Caco-2 (cell line): ENCODE measurements at regions not wholly inside any gene's neighbourhood (a gene's known extent, or its start where the extent isn't known, plus 50 kb on each side); places are given as distances from the start of the nearest gene placed in this dataset.

ENCODE experiments used
- BruUV-seq: library from RNA; stranded (reverse); fragments of 400-500 nt; replicated peaks from 2 replicates; lab custom pipeline; 2021; lab: Mats Ljungman, UMichigan
- CTCF ChIA-PET: fragments of 300-600 bp; sonication (Branson Sonifier 250); formaldehyde crosslinking; loops from one replicate; lab custom pipeline; 2022; ENCODE audit warnings: antibody characterized with exemption; lab: Charles Lee
- POLR2A ChIA-PET: fragments of 300-600 bp; sonication (Branson Sonifier 250); formaldehyde crosslinking; loops from one replicate; lab custom pipeline; 2022; ENCODE audit warnings: antibody characterized with exemption; lab: Charles Lee
- DNase-seq, 2 experiments: peaks; one replicate each; pipeline versions ENCODE4 v3.0.0 to v3.0.0-alpha.2; 2020 to 2022
- H3K27me3 ChIP-seq: replicated peaks from 2 replicates; pipeline ENCODE4 v1.6.0; 2011; ENCODE audit warnings: low read length; ENCODE audit not compliant: control insufficient read depth, insufficient read depth
- H3K36me3 ChIP-seq: 2 replicates; pipeline ENCODE4 v1.5.1; 2011; ENCODE audit warnings: low read length; ENCODE audit not compliant: control insufficient read depth, insufficient read depth
- H3K4me1 ChIP-seq: fragments of 250-450 bp; sonication (Bioruptor Pico); 2 replicates; pipeline ENCODE4 v1.5.1; 2020; ENCODE audit warnings: mild to moderate bottlenecking
- H3K4me3 ChIP-seq: 2 replicates; pipeline ENCODE4 v1.5.1; 2011; ENCODE audit warnings: low read depth, mild to moderate bottlenecking, control low read depth, low read length
- H3K9me3 ChIP-seq: fragments of 250-450 bp; sonication (Bioruptor Pico); 2 replicates; pipeline ENCODE4 v1.5.1; 2020; ENCODE audit warnings: mild to moderate bottlenecking, moderate library complexity
- H3K27ac Mint-ChIP-seq: one replicate; pipeline ENCODE4 v1.8.0; 2022; ENCODE audit warnings: mixed read lengths; ENCODE audit not compliant: unreplicated experiment
- H3K27me3 Mint-ChIP-seq: one replicate; pipeline ENCODE4 v1.8.0; 2022; ENCODE audit warnings: mixed read lengths; ENCODE audit not compliant: insufficient read depth, unreplicated experiment
- H3K36me3 Mint-ChIP-seq: one replicate; pipeline ENCODE4 v1.8.0; 2022; ENCODE audit warnings: mild to moderate bottlenecking, mixed read lengths; ENCODE audit not compliant: insufficient read depth, unreplicated experiment
- H3K4me1 Mint-ChIP-seq: one replicate; pipeline ENCODE4 v1.8.0; 2022; ENCODE audit warnings: low read depth, mixed read lengths; ENCODE audit not compliant: unreplicated experiment
- H3K4me3 Mint-ChIP-seq: one replicate; pipeline ENCODE4 v1.8.0; 2022; ENCODE audit warnings: mild to moderate bottlenecking, moderate library complexity, mixed read lengths; ENCODE audit not compliant: unreplicated experiment
- H3K9me3 Mint-ChIP-seq: one replicate; pipeline ENCODE4 v1.8.0; 2022; ENCODE audit warnings: mixed read lengths; ENCODE audit not compliant: unreplicated experiment
- CTCF ChIP-seq, 2 experiments: fragments of 200-600 bp in 1 of 2; IDR thresholded peaks; 1 replicate in 1 of 2; 2 replicates in 1 of 2; pipeline versions ENCODE4 v1.5.1 to v1.8.0; 2011 to 2022; ENCODE audit warnings: antibody characterized with exemption in 1 of 2, control low read depth in 1 of 2, inconsistent platforms in 1 of 2, low read depth in 1 of 2, low read length in 1 of 2, mild to moderate bottlenecking in 1 of 2, moderate library complexity in 1 of 2; ENCODE audit not compliant: insufficient read depth in 1 of 2, severe bottlenecking in 1 of 2, unreplicated experiment in 1 of 2
- intact Hi-C: fragments of 100-400 bp; cut with micrococcal nuclease; formaldehyde crosslinking; loops from one replicate; pipeline ENCODE4 v1.10.0; 2022; ENCODE audit not compliant: unreplicated experiment

GRCh38 chr1:25018943-25019336, 88.9 kb upstream of the RUNX3 start:
- Mint-ChIP-seq H3K4me3 (no peak overlapping the region), H3K27me3 (no peaks in the 10 kb centered on the region), H3K27ac (no peak overlapping the region), H3K9me3 (no peaks in the 10 kb centered on the region), H3K36me3 (no peaks in the 10 kb centered on the region), H3K4me1 (no peaks in the 10 kb centered on the region)
- no peaks in the 10 kb centered on the region for H3K27me3 ChIP-seq
- H3K4me1 ChIP-seq: no peaks in the 10 kb centered on the region
- ChIA-PET POLR2A (no interaction called here), CTCF (no interaction called here)
- H3K4me3 ChIP-seq: no peak overlapping the region
- H3K9me3 ChIP-seq: no peaks in the 10 kb centered on the region
- TF ChIP-seq CTCF (IDR thresholded peaks at IDR 0.05; ENCODE audit: insufficient read depth in 1 of 2, low read depth in 1 of 2, low read length in 1 of 2, severe bottlenecking in 1 of 2, unreplicated experiment in 1 of 2): no peak
- intact Hi-C loops: no loop called here
- no peak for DNase-seq
- BruUV-seq: no TSS peak
- H3K36me3 ChIP-seq: no peaks in the 10 kb centered on the region

DNA sequence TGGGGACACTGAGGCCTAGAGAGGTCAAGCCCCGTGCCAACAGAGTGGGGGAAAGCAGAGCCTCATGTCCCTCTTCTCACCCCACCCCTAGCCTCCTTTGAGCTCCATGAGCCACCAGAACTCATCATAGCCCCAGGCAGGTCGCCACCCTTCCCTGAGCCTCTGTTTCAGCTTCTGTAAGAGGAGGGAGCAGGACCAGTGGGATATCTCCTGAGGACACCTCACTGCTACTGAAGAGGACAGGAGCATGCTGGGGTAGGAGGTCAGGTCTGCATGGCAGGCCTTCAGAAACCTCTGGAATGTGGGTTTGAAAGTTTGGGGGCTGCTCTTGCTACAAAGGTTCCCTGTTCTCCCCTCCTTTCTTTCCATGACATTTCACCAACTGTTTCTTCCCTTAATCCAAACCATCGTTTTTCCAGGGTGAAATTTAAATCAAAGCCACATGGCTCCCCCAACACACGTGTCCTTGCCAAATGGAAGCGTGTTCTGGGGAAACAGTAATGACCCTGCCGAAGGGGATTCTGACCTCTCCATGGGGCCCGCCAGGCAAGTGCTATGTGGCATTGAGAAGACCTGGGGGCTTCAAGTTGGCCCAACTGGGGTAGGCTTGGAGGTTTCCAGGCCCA, 88.1 kb upstream of the RUNX3 start:
- intact Hi-C loops: no loop called here
- Histone ChIP-seq H3K9me3 (no peaks in the 10 kb centered on the region), H3K4me3 (no peak overlapping the region), H3K27me3 (no peaks in the 10 kb centered on the region), H3K36me3 (no peaks in the 10 kb centered on the region), H3K4me1 (no peaks in the 10 kb centered on the region)
- ChIA-PET CTCF (no interaction called here), POLR2A (no interaction called here)
- Mint-ChIP-seq H3K4me1 (no peaks in the 10 kb centered on the region), H3K36me3 (no peaks in the 10 kb centered on the region), H3K27ac (no peak overlapping the region), H3K27me3 (no peaks in the 10 kb centered on the region), H3K9me3 (no peaks in the 10 kb centered on the region), H3K4me3 (no peak overlapping the region)
- no peak for TF ChIP-seq CTCF (IDR thresholded peaks at IDR 0.05; ENCODE audit: insufficient read depth in 1 of 2, low read depth in 1 of 2, low read length in 1 of 2, severe bottlenecking in 1 of 2, unreplicated experiment in 1 of 2)
- no TSS peak for BruUV-seq
- no peak for DNase-seq

DNA sequence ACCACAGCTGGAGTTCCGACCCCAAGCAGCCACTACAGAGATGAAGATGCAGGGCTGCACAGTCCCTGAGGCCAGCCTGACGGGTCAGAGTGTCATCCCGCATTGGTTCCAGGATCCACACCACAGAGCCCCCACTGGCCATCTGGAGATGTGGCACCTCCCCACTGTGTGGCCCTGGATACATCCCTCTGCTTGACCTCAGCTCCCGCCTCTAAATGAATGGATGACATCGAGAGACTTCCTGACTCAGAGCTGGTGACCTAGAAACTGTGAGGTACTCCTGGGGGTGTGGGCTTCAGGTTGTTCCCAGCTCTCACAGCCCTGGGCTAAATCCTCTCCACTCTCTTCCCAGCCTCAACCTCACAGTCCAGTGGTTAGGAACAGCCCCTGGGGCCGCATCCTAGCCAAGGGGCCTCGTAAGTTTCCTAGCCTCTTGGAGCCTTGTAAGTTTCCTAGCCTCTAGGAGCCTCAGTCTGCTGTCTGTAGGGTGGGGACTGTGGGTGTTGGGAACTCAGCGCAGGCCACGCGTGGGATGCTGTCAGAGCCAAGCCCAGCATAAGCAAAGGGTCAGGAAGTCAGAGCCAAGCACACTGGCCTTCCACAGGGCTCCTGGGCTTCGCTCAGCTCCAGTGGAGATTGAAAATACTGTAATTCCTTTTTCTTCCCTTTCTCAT, 87.5 kb upstream of the RUNX3 start:
- H3K9me3 ChIP-seq: no peaks in the 10 kb centered on the region
- intact Hi-C loops: no loop called here
- peak in 1 of 2 experiments; percentile 24 for DNase-seq
- H3K4me1 ChIP-seq: no peaks in the 10 kb centered on the region
- ChIA-PET POLR2A (no interaction called here), CTCF (no interaction called here)
- Mint-ChIP-seq H3K36me3 (no peaks in the 10 kb centered on the region), H3K4me1 (no peaks in the 10 kb centered on the region), H3K9me3 (no peaks in the 10 kb centered on the region), H3K4me3 (no peak overlapping the region), H3K27ac (no peak overlapping the region), H3K27me3 (no peaks in the 10 kb centered on the region)
- no TSS peak for BruUV-seq
- H3K36me3 ChIP-seq: no peaks in the 10 kb centered on the region
- no peaks in the 10 kb centered on the region for H3K27me3 ChIP-seq
- TF ChIP-seq CTCF (IDR thresholded peaks at IDR 0.05; ENCODE audit: insufficient read depth in 1 of 2, low read depth in 1 of 2, low read length in 1 of 2, severe bottlenecking in 1 of 2, unreplicated experiment in 1 of 2): peak in 1 of 2 experiments; percentile 17
- no peak overlapping the region for H3K4me3 ChIP-seq
